Prostate gland (tissue), 2 donors: ENCODE measurements at regions not wholly inside any gene's neighbourhood (a gene's known extent, or its start where the extent isn't known, plus 50 kb on each side); places are given as distances from the start of the nearest gene placed in this dataset.

Experiments
- DNase-seq: peaks from one replicate; pipeline ENCODE4 v3.0.0-alpha.2; 2019; ENCODE audit warnings: low spot score
- H3K27ac ChIP-seq, 2 donors: fragments of 200-600 bp; sonication (generic); 2 replicates each; pipeline ENCODE4 v1.5.1; 2017 to 2019
- H3K27me3 ChIP-seq: fragments of 200-600 bp; sonication (generic); replicated peaks from 2 replicates; pipeline ENCODE4 v1.5.1; 2019; ENCODE audit not compliant: insufficient read depth
- H3K36me3 ChIP-seq, 2 donors: fragments of 200-600 bp; sonication (generic); 1 replicate in 1 of 2; 2 replicates in 1 of 2; pipeline versions ENCODE4 v1.5.1 to v1.8.1; 2017 to 2019
- H3K4me1 ChIP-seq: fragments of 200-600 bp; sonication (generic); replicated peaks from 2 replicates; pipeline ENCODE4 v1.5.1; 2019
- H3K4me3 ChIP-seq, 2 donors: fragments of 200-600 bp; sonication (generic); 2 replicates each; pipeline ENCODE4 v1.5.1; 2017 to 2019
- H3K9me3 ChIP-seq: fragments of 200-600 bp; sonication (generic); 2 replicates; pipeline ENCODE4 v1.5.1; 2017
- CTCF ChIP-seq, 4 experiments: fragments of 200-600 bp in 2 of 4; fragments of 450-650 bp in 2 of 4; sonication (generic) in 2 of 4; IDR thresholded peaks; 1 replicate in 3 of 4; 2 replicates in 1 of 4; pipeline ENCODE4 v1.5.1; 2016 to 2019; ENCODE audit warnings: antibody characterized with exemption in 4 of 4, mild to moderate bottlenecking in 2 of 4, moderate library complexity in 2 of 4
- POLR2A ChIP-seq: fragments of 450-650 bp; IDR thresholded peaks from one replicate; pipeline ENCODE4 v1.6.1; 2016; ENCODE audit warnings: antibody characterized with exemption, mild to moderate bottlenecking
- POLR2AphosphoS5 ChIP-seq: sonication (generic); formaldehyde crosslinking; IDR thresholded peaks from one replicate; pipeline ENCODE4 v1.6.1; 2017; ENCODE audit warnings: antibody characterized with exemption
- WGBS: methylation state at CpG from one replicate; pipeline ENCODE4 v1.1.5; 2018; 5-methylcytosine and 5-hydroxymethylcytosine counted together
- intact Hi-C: fragments of 100-400 bp; cut with DNase I; formaldehyde crosslinking; loops from one replicate; pipeline ENCODE4 v1.14.2; 2022

GRCh38 chr3:87361956-87362355, 85.6 kb upstream of the POU1F1 start:
- Histone ChIP-seq H3K4me1 (no peaks in the 10 kb centered on the region), H3K36me3 (no peaks in the 10 kb centered on the region), H3K9me3 (no peaks in the 10 kb centered on the region), H3K27me3 (no peaks in the 10 kb centered on the region), H3K27ac (no peak overlapping the region), H3K4me3 (no peak overlapping the region)
- 90% methylated on average over 1 of the region's 1 CpG for WGBS
- TF ChIP-seq POLR2A (no peak), POLR2AphosphoS5 (no peak), CTCF (IDR thresholded peaks at IDR 0.05) (no peak)
- intact Hi-C loops = no loop called here
- DNase-seq = no peak

GRCh38 chr3:87361271-87361670, 84.9 kb upstream of the POU1F1 start:
- TF ChIP-seq POLR2AphosphoS5 = no peak
- TF ChIP-seq CTCF (IDR thresholded peaks at IDR 0.05) = no peak
- TF ChIP-seq POLR2A = no peak
- H3K9me3 ChIP-seq = no peaks in the 10 kb centered on the region
- DNase-seq = no peak
- H3K4me1 ChIP-seq = no peaks in the 10 kb centered on the region
- no peaks in the 10 kb centered on the region for H3K36me3 ChIP-seq
- H3K4me3 ChIP-seq = no peak overlapping the region
- H3K27me3 ChIP-seq = no peaks in the 10 kb centered on the region
- no peak overlapping the region for H3K27ac ChIP-seq
- intact Hi-C loops = no loop called here

- H3K9me3 ChIP-seq = no peaks in the 10 kb centered on the region
- no peaks in the 10 kb centered on the region for H3K4me1 ChIP-seq
- TF ChIP-seq POLR2A (no peak), POLR2AphosphoS5 (peak; percentile 86)
- peak; percentile 89 for DNase-seq
- H3K4me3 ChIP-seq = no peak overlapping the region
- 44% methylated on average over 2 of the region's 2 CpGs for WGBS
- no peaks in the 10 kb centered on the region for H3K27me3 ChIP-seq
- intact Hi-C loops = no loop called here
- no peaks in the 10 kb centered on the region for H3K36me3 ChIP-seq
- H3K27ac ChIP-seq = no peak overlapping the region
Measured at GRCh38 chr3:87359826-87360225, 83.4 kb upstream of the POU1F1 start.

GRCh38 chr3:87359025-87359424, 82.6 kb upstream of the POU1F1 start:
- no peak for TF ChIP-seq POLR2AphosphoS5
- TF ChIP-seq CTCF (IDR thresholded peaks at IDR 0.05) = no peak
- no peak for TF ChIP-seq POLR2A
- Histone ChIP-seq H3K36me3 (no peaks in the 10 kb centered on the region), H3K27ac (no peak overlapping the region), H3K4me3 (no peak overlapping the region), H3K9me3 (no peaks in the 10 kb centered on the region), H3K4me1 (no peaks in the 10 kb centered on the region), H3K27me3 (no peaks in the 10 kb centered on the region)
- 75% methylated on average over 4 of the region's 4 CpGs for WGBS
- no peak for DNase-seq
- intact Hi-C loops = no loop called here

- intact Hi-C loops = no loop called here
- no peak for DNase-seq
- Histone ChIP-seq H3K4me3 (no peak overlapping the region), H3K27me3 (no peaks in the 10 kb centered on the region), H3K9me3 (no peaks in the 10 kb centered on the region), H3K27ac (no peak overlapping the region), H3K36me3 (no peaks in the 10 kb centered on the region), H3K4me1 (no peaks in the 10 kb centered on the region)
- 86% methylated on average over 2 of the region's 2 CpGs for whole genome bisulfite sequencing
- TF ChIP-seq POLR2A = no peak
- no peak for TF ChIP-seq POLR2AphosphoS5
- TF ChIP-seq CTCF (IDR thresholded peaks at IDR 0.05) = no peak
Measured at GRCh38 chr3:87358066-87358465, 81.7 kb upstream of the POU1F1 start.
